ENCODE measurements at regions not wholly inside any gene's neighbourhood (a gene's known extent, or its start where the extent isn't known, plus 50 kb on each side); places are given as distances from the start of the nearest gene placed in this dataset.
"Not testable (repeated sequence)": the region's sequence is repeated elsewhere in the genome, so short reads cannot be mapped to it uniquely, and the experiment has no call there.

GRCh38 chr16:31754998-31755615 is 118.5 kb upstream of the ZNF267 start:
- no peak for DNase-seq

- DNase-seq = no peak
These were observed 109.5 kb upstream of the ZNF267 start for GRCh38 chr16:31764103-31764502.

GRCh38 chr16:31767267-31767666 is 106.3 kb upstream of the ZNF267 start:
- DNase-seq = no peak

- no peak for DNase-seq
These were observed 93.3 kb upstream of the ZNF267 start for GRCh38 chr16:31780342-31780741.

- DNase-seq = no peak
These were observed 88.5 kb upstream of the ZNF267 start for GRCh38 chr16:31785126-31785525.

GRCh38 chr16:31807086-31807485 is 66.5 kb upstream of the ZNF267 start:
- no peak for DNase-seq

- no peak for DNase-seq
These were observed 62.7 kb upstream of the ZNF267 start for GRCh38 chr16:31810863-31811262.

GRCh38 chr16:31816141-31816540 is 57.5 kb upstream of the ZNF267 start:
- DNase-seq = not testable (repeated sequence)

- DNase-seq = no peak
These were observed 54.2 kb upstream of the ZNF267 start for GRCh38 chr16:31819386-31819785.

GRCh38 chr16:31819948-31820347 is 53.7 kb upstream of the ZNF267 start:
- DNase-seq = no peak
